GM12878 (cell line): ENCODE measurements at regions not wholly inside any gene's neighbourhood (a gene's known extent, or its start where the extent isn't known, plus 50 kb on each side); places are given as distances from the start of the nearest gene placed in this dataset.
"Not testable (repeated sequence)": the region's sequence is repeated elsewhere in the genome, so short reads cannot be mapped to it uniquely, and the experiment has no call there.

Experiments
- ATAC-seq: fragments of 200-7000 bp; cut with Tn5 transposase; 3 replicates; pipeline ENCODE4 v1.9.1; 2020; ENCODE audit warnings: mild to moderate bottlenecking, moderate library complexity
- BruUV-seq: library from RNA; stranded (reverse); fragments of 400-500 nt; replicated peaks from 2 replicates; lab custom pipeline; 2021; lab: Mats Ljungman, UMichigan
- CTCF ChIA-PET: fragments of 300-600 bp; sonication (Branson Sonifier 250); formaldehyde crosslinking; extraction: SDS; loops from one replicate; lab custom pipeline; 2021; ENCODE audit warnings: inconsistent platforms; lab: Yijun Ruan, JAX
- POLR2A ChIA-PET: fragments of 350-600 bp; formaldehyde crosslinking; extraction: SDS; loops from one replicate; lab custom pipeline; 2021; ENCODE audit warnings: inconsistent platforms; lab: Charles Lee
- RAD21 ChIA-PET: fragments of 300-600 bp; sonication (Branson Sonifier 250); formaldehyde crosslinking; loops from one replicate; lab custom pipeline; 2023; ENCODE audit warnings: antibody characterized with exemption; ENCODE audit not compliant: unreplicated experiment; lab: Charles Lee
- SMC1A ChIA-PET: fragments of 300-600 bp; sonication (Branson Sonifier 250); formaldehyde crosslinking; loops from one replicate; lab custom pipeline; 2023; ENCODE audit not compliant: unreplicated experiment, uncharacterized antibody; lab: Charles Lee
- DNase-seq: peaks from one replicate; pipeline ENCODE4 v3.0.0-alpha.2; 2011; ENCODE audit warnings: low read depth, low spot score
- FAIRE-seq: peaks from 3 replicates; lab custom pipeline; 2011; peaks lifted over from hg19 to GRCh38; lab: Jason Lieb, UNC
- H2AFZ ChIP-seq: 2 replicates; pipeline ENCODE4 v1.6.0; 2011; ENCODE audit warnings: low read depth, low read length, control low read depth; ENCODE audit not compliant: control insufficient read depth
- H3K27ac ChIP-seq: 2 replicates; pipeline ENCODE4 v1.5.1; 2011; ENCODE audit warnings: control low read depth; ENCODE audit not compliant: control insufficient read depth, insufficient read depth
- H3K27me3 ChIP-seq, 2 experiments: replicated peaks in 1 of 2; 2 replicates each; pipeline versions ENCODE4 v1.6.0 to v1.6.1; 2011; ENCODE audit warnings: low read length in 1 of 2; ENCODE audit not compliant: control insufficient read depth in 2 of 2, insufficient read depth in 2 of 2
- H3K36me3 ChIP-seq, 2 experiments: 2 replicates each; pipeline ENCODE4 v1.5.1; 2011; ENCODE audit warnings: low read length in 1 of 2; ENCODE audit not compliant: control insufficient read depth in 2 of 2, insufficient read depth in 2 of 2
- H3K4me1 ChIP-seq: 2 replicates; pipeline ENCODE4 v1.6.1; 2011; ENCODE audit warnings: mild to moderate bottlenecking, low read length, moderate library complexity, mixed read lengths; ENCODE audit not compliant: control insufficient read depth, insufficient read depth
- H3K4me2 ChIP-seq: 2 replicates; pipeline ENCODE4 v1.6.0; 2011; ENCODE audit warnings: control low read depth; ENCODE audit not compliant: control insufficient read depth, insufficient read depth
- H3K4me3 ChIP-seq: fragments of 200-600 bp; sonication (generic); 2 replicates; pipeline ENCODE4 v1.5.1; 2016
- H3K79me2 ChIP-seq: 2 replicates; pipeline ENCODE4 v1.6.0; 2011; ENCODE audit warnings: low read length; ENCODE audit not compliant: control insufficient read depth, insufficient read depth
- H3K9ac ChIP-seq: 2 replicates; pipeline ENCODE4 v1.8.0; 2011; ENCODE audit warnings: low read length, control low read depth, mixed read lengths; ENCODE audit not compliant: control insufficient read depth, insufficient read depth
- H3K9me3 ChIP-seq: replicated peaks from 3 replicates; pipeline ENCODE4 v1.5.1; 2011; ENCODE audit warnings: mild to moderate bottlenecking, low read length; ENCODE audit not compliant: control insufficient read depth, insufficient read depth
- H4K20me1 ChIP-seq: 2 replicates; pipeline ENCODE4 v1.6.0; 2011; ENCODE audit not compliant: control insufficient read depth, insufficient read depth
- CBX3 ChIP-seq: fragments of 200-600 bp; sonication (generic); IDR thresholded peaks from 2 replicates; pipeline ENCODE4 v1.6.1; 2016; ENCODE audit warnings: low read depth, borderline replicate concordance
- LARP7 ChIP-seq: fragments of 450-650 bp; IDR thresholded peaks from 2 replicates; pipeline ENCODE4 v1.6.1; 2017; ENCODE audit warnings: mild to moderate bottlenecking
- MXI1 ChIP-seq: fragments of 150-350 bp; IDR thresholded peaks from 2 replicates; pipeline ENCODE4 v1.6.1; 2011; ENCODE audit warnings: low read depth, mild to moderate bottlenecking, inconsistent platforms, low read length, improper control_type of control experiment
- NR2C1 ChIP-seq: fragments of 450-650 bp; IDR thresholded peaks from 2 replicates; pipeline ENCODE4 v1.6.1; 2017; ENCODE audit warnings: antibody characterized with exemption, mild to moderate bottlenecking, moderate library complexity
- RFX5 ChIP-seq: IDR thresholded peaks from 2 replicates; pipeline ENCODE4 v1.6.1; 2011; ENCODE audit warnings: low read depth, low read length, improper control_type of control experiment
- SMAD1 ChIP-seq: fragments of 450-650 bp; IDR thresholded peaks from 2 replicates; pipeline ENCODE4 v1.6.1; 2018; ENCODE audit warnings: mild to moderate bottlenecking, low read depth; ENCODE audit not compliant: partially characterized antibody
- TARDBP ChIP-seq: IDR thresholded peaks from 2 replicates; pipeline ENCODE4 v1.6.1; 2016; ENCODE audit warnings: borderline replicate concordance
- TCF3 ChIP-seq: IDR thresholded peaks from 2 replicates; pipeline ENCODE4 v1.6.1; 2012; ENCODE audit warnings: low read depth, mild to moderate bottlenecking, low read length, borderline replicate concordance; ENCODE audit not compliant: insufficient read depth
- WGBS: methylation state at CpG from one replicate; pipeline ENCODE4 v1.1.6; 2016; ENCODE audit warnings: low lambda C conversion rate; ENCODE audit not compliant: insufficient replicate concordance, insufficient coverage; ENCODE audit errors: missing lambda C conversion rate; 5-methylcytosine and 5-hydroxymethylcytosine counted together
- in situ Hi-C: fragments of 300-500 bp; cut with MboI; formaldehyde crosslinking; loops from 9 replicates; pipeline ENCODE4 v1.14.3; 2018; ENCODE audit warnings: mixed read lengths
- intact Hi-C: fragments of 100-400 bp; cut with micrococcal nuclease; formaldehyde crosslinking; loops from one replicate; pipeline ENCODE4 v1.14.2; 2022; ENCODE audit not compliant: unreplicated experiment
- TF ChIP-seq, protein P1 (sequence below): fragments of 450-650 bp; IDR thresholded peaks from 2 replicates; pipeline ENCODE4 v1.6.1; 2016; ENCODE audit warnings: mild to moderate bottlenecking
- TF ChIP-seq, protein P2 (sequence below): fragments of 450-650 bp; IDR thresholded peaks from 2 replicates; pipeline ENCODE4 v1.6.1; 2016; ENCODE audit warnings: mild to moderate bottlenecking

DNA sequence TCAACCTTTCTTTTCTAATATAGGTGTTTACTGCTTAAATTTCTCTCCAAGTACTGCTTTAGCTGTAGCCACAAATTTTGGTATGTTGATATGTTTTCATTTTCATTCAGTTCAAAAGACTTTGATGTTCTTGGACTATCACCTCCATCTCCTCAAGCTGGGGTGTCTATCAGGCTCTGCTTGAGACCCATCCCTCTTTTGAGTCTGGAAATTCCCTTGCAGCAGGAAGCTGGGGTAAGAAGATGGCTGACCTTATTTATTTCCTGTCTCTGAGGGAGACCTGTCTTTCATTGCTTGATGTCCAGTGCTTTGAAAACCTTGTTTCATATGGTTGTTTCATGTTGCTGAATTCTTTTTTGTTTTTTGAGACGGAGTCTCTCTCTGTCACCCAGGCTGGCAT, 60.5 kb upstream of the ADPGK start:
- H3K79me2 ChIP-seq, result no peaks in the 10 kb centered on the region
- no peaks in the 10 kb centered on the region for H3K27me3 ChIP-seq
- SMC1A ChIA-PET, result no interaction called here
- no peaks in the 10 kb centered on the region for H3K9me3 ChIP-seq
- intact Hi-C loops (no loop called here), in situ Hi-C loops (no loop called here)
- no peaks in the 10 kb centered on the region for H3K36me3 ChIP-seq
- H2AFZ ChIP-seq, result no peak overlapping the region
- no peak for DNase-seq
- RAD21 ChIA-PET, result no interaction called here
- no peak overlapping the region for H3K9ac ChIP-seq
- BruUV-seq, result no TSS peak
- H3K4me3 ChIP-seq, result no peak overlapping the region
- TF ChIP-seq, protein P1, sequence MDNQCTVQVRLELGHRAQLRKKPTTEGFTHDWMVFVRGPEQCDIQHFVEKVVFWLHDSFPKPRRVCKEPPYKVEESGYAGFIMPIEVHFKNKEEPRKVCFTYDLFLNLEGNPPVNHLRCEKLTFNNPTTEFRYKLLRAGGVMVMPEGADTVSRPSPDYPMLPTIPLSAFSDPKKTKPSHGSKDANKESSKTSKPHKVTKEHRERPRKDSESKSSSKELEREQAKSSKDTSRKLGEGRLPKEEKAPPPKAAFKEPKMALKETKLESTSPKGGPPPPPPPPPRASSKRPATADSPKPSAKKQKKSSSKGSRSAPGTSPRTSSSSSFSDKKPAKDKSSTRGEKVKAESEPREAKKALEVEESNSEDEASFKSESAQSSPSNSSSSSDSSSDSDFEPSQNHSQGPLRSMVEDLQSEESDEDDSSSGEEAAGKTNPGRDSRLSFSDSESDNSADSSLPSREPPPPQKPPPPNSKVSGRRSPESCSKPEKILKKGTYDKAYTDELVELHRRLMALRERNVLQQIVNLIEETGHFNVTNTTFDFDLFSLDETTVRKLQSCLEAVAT, result no peak
- TF ChIP-seq TARDBP, result no peak
- TF ChIP-seq MXI1, result no peak
- no peak for TF ChIP-seq SMAD1
- TF ChIP-seq RFX5, result no peak
- no peak for TF ChIP-seq NR2C1
- TF ChIP-seq, protein P2, sequence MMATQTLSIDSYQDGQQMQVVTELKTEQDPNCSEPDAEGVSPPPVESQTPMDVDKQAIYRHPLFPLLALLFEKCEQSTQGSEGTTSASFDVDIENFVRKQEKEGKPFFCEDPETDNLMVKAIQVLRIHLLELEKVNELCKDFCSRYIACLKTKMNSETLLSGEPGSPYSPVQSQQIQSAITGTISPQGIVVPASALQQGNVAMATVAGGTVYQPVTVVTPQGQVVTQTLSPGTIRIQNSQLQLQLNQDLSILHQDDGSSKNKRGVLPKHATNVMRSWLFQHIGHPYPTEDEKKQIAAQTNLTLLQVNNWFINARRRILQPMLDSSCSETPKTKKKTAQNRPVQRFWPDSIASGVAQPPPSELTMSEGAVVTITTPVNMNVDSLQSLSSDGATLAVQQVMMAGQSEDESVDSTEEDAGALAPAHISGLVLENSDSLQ, result no peak
- TF ChIP-seq TCF3, result no peak
- TF ChIP-seq CBX3, result no peak
- no peak for TF ChIP-seq LARP7
- H4K20me1 ChIP-seq, result no peaks in the 10 kb centered on the region
- H3K27ac ChIP-seq, result no peak overlapping the region
- H3K4me2 ChIP-seq, result no peak overlapping the region
- POLR2A ChIA-PET, result no interaction called here
- no peak for FAIRE-seq
- WGBS, result 93% methylated on average over 1 of the region's 1 CpG
- H3K4me1 ChIP-seq, result no peaks in the 10 kb centered on the region
- no peak for ATAC-seq
- CTCF ChIA-PET, result no interaction called here

DNA sequence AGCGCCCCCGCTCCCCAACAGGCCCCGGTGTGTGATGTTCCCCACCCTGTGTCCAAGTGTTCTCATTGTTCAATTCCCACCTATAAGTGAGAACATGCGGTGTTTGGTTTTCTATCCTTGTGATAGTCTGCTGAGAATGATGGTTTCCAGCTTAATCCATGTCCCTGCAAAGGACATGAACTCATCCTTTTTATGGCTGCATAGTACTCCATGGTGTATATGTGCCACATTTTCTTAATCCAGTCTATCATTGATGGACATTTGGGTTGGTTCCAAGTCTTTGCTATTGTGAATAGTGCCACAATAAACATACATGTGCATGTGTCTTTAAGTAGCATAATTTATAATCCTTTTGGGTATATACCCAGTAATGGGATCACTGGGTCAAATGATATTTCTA, 59.8 kb upstream of the ADPGK start:
- H3K9me3 ChIP-seq, ATAC-seq, H3K4me3 ChIP-seq, H3K4me1 ChIP-seq, BruUV-seq, H3K4me2 ChIP-seq, POLR2A ChIA-PET, H3K27ac ChIP-seq, H2AFZ ChIP-seq, CTCF ChIA-PET, in situ Hi-C loops, H3K27me3 ChIP-seq, H3K9ac ChIP-seq, intact Hi-C loops, FAIRE-seq, H4K20me1 ChIP-seq, RAD21 ChIA-PET, DNase-seq, H3K79me2 ChIP-seq, H3K36me3 ChIP-seq: not testable (repeated sequence)
- 65% methylated on average over 4 of the region's 4 CpGs for WGBS
- SMC1A ChIA-PET, result interaction anchor here (0.6 kb wide), 1 partner anchor 407 kb away, joined by 3 read pairs; no protein-coding TSS in a partner anchor
